A549 (cell line): ENCODE measurements at regions not wholly inside any gene's neighbourhood (a gene's known extent, or its start where the extent isn't known, plus 50 kb on each side); places are given as distances from the start of the nearest gene placed in this dataset.

Experiments used
- CHD4 ChIP-seq: fragments of 200-600 bp; sonication (generic); IDR thresholded peaks from 2 replicates; pipeline ENCODE4 v1.6.1; 2016; ENCODE audit warnings: antibody characterized with exemption, mild to moderate bottlenecking, borderline replicate concordance
- EP300 ChIP-seq, 2 experiments: fragments of >200 bp; sonication (Bioruptor Twin); formaldehyde crosslinking; IDR thresholded peaks; 2 replicates in 1 of 2; 3 replicates in 1 of 2; pipeline ENCODE4 v1.6.1; 2016 to 2017
- MYC ChIP-seq: IDR thresholded peaks from 2 replicates; pipeline ENCODE4 v1.6.1; 2012; ENCODE audit warnings: mild to moderate bottlenecking, inconsistent platforms, low read length, improper control_type of control experiment, borderline replicate concordance
- POLR2A ChIP-seq: IDR thresholded peaks from 2 replicates; pipeline ENCODE4 v1.6.1; 2012; ENCODE audit warnings: mild to moderate bottlenecking, low read length
- POLR2AphosphoS2 ChIP-seq: conservative IDR thresholded peaks from 2 replicates; pipeline ENCODE4 v1.6.1; 2012; ENCODE audit warnings: low read length, improper control_type of control experiment, inconsistent platforms
- RNF2 ChIP-seq: fragments of 200-600 bp; sonication (generic); IDR thresholded peaks from 2 replicates; pipeline ENCODE4 v1.6.1; 2016; ENCODE audit warnings: low read depth, mild to moderate bottlenecking, antibody characterized with exemption, moderate library complexity, borderline replicate concordance
- TF ChIP-seq, protein P1 (sequence below): fragments of >200 bp; sonication (Bioruptor Twin); formaldehyde crosslinking; IDR thresholded peaks from 3 replicates; pipeline ENCODE4 v1.5.1; 2016
- TF ChIP-seq, protein P2 (sequence below): fragments of 200-600 bp; sonication (generic); IDR thresholded peaks from 2 replicates; pipeline ENCODE4 v1.6.1; 2016; ENCODE audit warnings: antibody characterized with exemption, mild to moderate bottlenecking, moderate library complexity

DNA sequence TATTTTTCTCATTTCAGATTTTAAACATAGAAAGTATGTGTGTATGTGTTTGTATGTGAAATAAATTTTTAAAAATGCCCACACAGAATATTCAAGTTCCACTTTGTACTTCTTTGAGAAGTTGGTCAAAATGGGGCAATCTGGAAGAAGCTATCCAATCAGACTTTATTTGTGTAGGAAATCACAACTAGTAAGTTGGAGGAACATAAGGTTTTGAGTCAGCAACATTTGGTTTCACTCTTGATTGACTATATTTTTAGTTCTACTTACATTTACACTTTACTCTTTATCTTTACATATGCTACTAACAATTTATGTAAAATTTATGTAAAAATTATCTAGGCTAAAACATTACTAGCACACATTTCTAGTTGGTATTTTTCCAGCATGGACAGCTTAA, 128.1 kb downstream of the ATXN7L3B start:
- no peak for TF ChIP-seq CHD4
- no peak for TF ChIP-seq EP300 (IDR thresholded peaks at IDR 0.05)
- no peak for TF ChIP-seq MYC
- TF ChIP-seq, protein P1, sequence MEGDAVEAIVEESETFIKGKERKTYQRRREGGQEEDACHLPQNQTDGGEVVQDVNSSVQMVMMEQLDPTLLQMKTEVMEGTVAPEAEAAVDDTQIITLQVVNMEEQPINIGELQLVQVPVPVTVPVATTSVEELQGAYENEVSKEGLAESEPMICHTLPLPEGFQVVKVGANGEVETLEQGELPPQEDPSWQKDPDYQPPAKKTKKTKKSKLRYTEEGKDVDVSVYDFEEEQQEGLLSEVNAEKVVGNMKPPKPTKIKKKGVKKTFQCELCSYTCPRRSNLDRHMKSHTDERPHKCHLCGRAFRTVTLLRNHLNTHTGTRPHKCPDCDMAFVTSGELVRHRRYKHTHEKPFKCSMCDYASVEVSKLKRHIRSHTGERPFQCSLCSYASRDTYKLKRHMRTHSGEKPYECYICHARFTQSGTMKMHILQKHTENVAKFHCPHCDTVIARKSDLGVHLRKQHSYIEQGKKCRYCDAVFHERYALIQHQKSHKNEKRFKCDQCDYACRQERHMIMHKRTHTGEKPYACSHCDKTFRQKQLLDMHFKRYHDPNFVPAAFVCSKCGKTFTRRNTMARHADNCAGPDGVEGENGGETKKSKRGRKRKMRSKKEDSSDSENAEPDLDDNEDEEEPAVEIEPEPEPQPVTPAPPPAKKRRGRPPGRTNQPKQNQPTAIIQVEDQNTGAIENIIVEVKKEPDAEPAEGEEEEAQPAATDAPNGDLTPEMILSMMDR = no peak
- no peak for TF ChIP-seq RNF2
- TF ChIP-seq POLR2AphosphoS2 = no peak
- TF ChIP-seq, protein P2, sequence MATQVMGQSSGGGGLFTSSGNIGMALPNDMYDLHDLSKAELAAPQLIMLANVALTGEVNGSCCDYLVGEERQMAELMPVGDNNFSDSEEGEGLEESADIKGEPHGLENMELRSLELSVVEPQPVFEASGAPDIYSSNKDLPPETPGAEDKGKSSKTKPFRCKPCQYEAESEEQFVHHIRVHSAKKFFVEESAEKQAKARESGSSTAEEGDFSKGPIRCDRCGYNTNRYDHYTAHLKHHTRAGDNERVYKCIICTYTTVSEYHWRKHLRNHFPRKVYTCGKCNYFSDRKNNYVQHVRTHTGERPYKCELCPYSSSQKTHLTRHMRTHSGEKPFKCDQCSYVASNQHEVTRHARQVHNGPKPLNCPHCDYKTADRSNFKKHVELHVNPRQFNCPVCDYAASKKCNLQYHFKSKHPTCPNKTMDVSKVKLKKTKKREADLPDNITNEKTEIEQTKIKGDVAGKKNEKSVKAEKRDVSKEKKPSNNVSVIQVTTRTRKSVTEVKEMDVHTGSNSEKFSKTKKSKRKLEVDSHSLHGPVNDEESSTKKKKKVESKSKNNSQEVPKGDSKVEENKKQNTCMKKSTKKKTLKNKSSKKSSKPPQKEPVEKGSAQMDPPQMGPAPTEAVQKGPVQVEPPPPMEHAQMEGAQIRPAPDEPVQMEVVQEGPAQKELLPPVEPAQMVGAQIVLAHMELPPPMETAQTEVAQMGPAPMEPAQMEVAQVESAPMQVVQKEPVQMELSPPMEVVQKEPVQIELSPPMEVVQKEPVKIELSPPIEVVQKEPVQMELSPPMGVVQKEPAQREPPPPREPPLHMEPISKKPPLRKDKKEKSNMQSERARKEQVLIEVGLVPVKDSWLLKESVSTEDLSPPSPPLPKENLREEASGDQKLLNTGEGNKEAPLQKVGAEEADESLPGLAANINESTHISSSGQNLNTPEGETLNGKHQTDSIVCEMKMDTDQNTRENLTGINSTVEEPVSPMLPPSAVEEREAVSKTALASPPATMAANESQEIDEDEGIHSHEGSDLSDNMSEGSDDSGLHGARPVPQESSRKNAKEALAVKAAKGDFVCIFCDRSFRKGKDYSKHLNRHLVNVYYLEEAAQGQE = no peak
- no peak for TF ChIP-seq POLR2A
